HL-60 (cell line): ENCODE measurements at regions not wholly inside any gene's neighbourhood (a gene's known extent, or its start where the extent isn't known, plus 50 kb on each side); places are given as distances from the start of the nearest gene placed in this dataset.

Experiments used
- CTCF ChIP-seq: IDR thresholded peaks from one replicate; pipeline ENCODE4 v1.5.1; 2011; ENCODE audit warnings: low read length, control low read depth, inconsistent platforms; ENCODE audit not compliant: insufficient read depth
- GABPA ChIP-seq: IDR thresholded peaks from 2 replicates; pipeline ENCODE4 v1.6.1; 2012; ENCODE audit warnings: low read depth
- POLR2AphosphoS5 ChIP-seq: IDR thresholded peaks from 2 replicates; pipeline ENCODE4 v1.6.1; 2012; ENCODE audit warnings: low read depth

DNA sequence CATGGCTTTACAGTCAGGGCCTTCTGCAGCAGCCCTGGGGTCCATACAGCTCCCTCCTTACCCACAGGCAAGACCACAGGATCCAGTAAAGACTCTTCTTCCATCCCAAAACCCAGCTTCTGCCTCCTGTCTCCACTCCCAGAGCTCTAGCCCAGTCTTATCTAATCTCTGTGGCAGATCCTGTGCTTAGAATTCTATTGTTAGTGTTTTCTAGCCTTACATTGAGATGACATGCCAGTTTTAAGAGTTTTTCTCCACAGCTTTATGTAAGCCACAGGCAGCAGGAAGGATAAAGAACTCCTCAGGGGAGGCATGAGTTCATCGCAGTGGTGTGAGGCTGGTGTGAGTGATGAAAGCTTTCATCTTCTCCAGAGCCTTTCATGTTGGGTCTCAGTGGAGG lies 129.1 kb downstream of the RCHY1 start:
- TF ChIP-seq CTCF (no peak), GABPA (no peak), POLR2AphosphoS5 (no peak)
